GM12892 (cell line): ENCODE measurements at regions not wholly inside any gene's neighbourhood (a gene's known extent, or its start where the extent isn't known, plus 50 kb on each side); places are given as distances from the start of the nearest gene placed in this dataset.

Source experiments
- POLR2A ChIP-seq: IDR thresholded peaks from 2 replicates; pipeline ENCODE4 v1.6.1; 2011; ENCODE audit warnings: low read depth, low read length, control low read depth
- POLR2AphosphoS5 ChIP-seq: IDR thresholded peaks from 2 replicates; pipeline ENCODE4 v1.6.1; 2011; ENCODE audit warnings: low read depth, low read length, control low read depth

- TF ChIP-seq POLR2A (no peak), POLR2AphosphoS5 (no peak)
These were observed 192.2 kb downstream of the TTC32 start for GRCh38 chr2:19709553-19709952.
